ENCODE measurements at regions not wholly inside any gene's neighbourhood (a gene's known extent, or its start where the extent isn't known, plus 50 kb on each side); places are given as distances from the start of the nearest gene placed in this dataset.

DNA sequence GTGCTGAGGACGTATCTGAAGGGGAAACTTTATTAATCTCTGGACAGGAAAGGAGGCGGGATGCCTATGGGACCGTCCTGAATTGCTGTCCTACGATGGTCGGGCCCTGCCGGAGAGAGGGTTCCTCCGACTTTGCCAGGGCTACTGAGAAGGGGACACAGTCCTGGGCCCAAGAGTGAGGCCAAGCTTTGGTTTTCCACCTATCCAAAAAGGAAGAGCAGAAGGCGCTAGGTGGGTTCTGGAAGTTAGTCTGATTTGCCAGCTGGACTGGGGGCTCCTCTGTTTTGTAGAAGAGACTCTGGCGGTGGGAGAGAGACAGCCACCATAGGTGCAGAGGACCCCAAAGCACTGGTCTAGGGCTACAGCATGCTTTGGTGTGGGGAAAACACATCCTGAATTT is 243.8 kb upstream of the IRX4 start:
- TF ChIP-seq, protein P1, sequence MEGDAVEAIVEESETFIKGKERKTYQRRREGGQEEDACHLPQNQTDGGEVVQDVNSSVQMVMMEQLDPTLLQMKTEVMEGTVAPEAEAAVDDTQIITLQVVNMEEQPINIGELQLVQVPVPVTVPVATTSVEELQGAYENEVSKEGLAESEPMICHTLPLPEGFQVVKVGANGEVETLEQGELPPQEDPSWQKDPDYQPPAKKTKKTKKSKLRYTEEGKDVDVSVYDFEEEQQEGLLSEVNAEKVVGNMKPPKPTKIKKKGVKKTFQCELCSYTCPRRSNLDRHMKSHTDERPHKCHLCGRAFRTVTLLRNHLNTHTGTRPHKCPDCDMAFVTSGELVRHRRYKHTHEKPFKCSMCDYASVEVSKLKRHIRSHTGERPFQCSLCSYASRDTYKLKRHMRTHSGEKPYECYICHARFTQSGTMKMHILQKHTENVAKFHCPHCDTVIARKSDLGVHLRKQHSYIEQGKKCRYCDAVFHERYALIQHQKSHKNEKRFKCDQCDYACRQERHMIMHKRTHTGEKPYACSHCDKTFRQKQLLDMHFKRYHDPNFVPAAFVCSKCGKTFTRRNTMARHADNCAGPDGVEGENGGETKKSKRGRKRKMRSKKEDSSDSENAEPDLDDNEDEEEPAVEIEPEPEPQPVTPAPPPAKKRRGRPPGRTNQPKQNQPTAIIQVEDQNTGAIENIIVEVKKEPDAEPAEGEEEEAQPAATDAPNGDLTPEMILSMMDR (IDR thresholded peaks at IDR 0.05), result no peak
- TF ChIP-seq EZH2phosphoT487 (IDR thresholded peaks at IDR 0.05), result no peak

Measured in neural progenitor cell (in vitro differentiated cells).